Right atrium auricular region (tissue), 2 donors: ENCODE measurements at regions not wholly inside any gene's neighbourhood (a gene's known extent, or its start where the extent isn't known, plus 50 kb on each side); places are given as distances from the start of the nearest gene placed in this dataset.
A peak's percentile ranks its signal among the peaks of the same experiment; 100 is the strongest.

Experiments
- DNase-seq: peaks from one replicate; pipeline ENCODE4 v3.0.0-alpha.2; 2019; ENCODE audit warnings: low spot score
- H3K27ac ChIP-seq, 2 donors: fragments of 200-600 bp; sonication (generic); 1 replicate in 1 of 2; 2 replicates in 1 of 2; pipeline ENCODE4 v1.5.1; 2016 to 2019
- H3K27me3 ChIP-seq, 2 donors: fragments of 200-600 bp; sonication (generic); one replicate each; pipeline versions ENCODE4 v1.5.1 to v1.6.0; 2017 to 2019
- H3K36me3 ChIP-seq: fragments of 200-600 bp; sonication (generic); one replicate; pipeline ENCODE4 v1.5.1; 2016
- H3K4me1 ChIP-seq, 2 donors: fragments of 200-600 bp; sonication (generic); one replicate each; pipeline versions ENCODE4 v1.5.1 to v1.6.0; 2017 to 2019
- H3K4me3 ChIP-seq, 2 donors: fragments of 200-600 bp; sonication (generic); 1 replicate in 1 of 2; 2 replicates in 1 of 2; pipeline ENCODE4 v1.5.1; 2017 to 2019; ENCODE audit warnings: mild to moderate bottlenecking in 1 of 2, moderate library complexity in 1 of 2
- H3K9me3 ChIP-seq, 2 donors: fragments of 200-600 bp; sonication (generic); one replicate each; pipeline ENCODE4 v1.5.1; 2019
- CTCF ChIP-seq, 2 donors: fragments of 200-600 bp; sonication (generic); IDR thresholded peaks; one replicate each; pipeline ENCODE4 v1.5.1; 2019; ENCODE audit warnings: antibody characterized with exemption in 2 of 2

- Histone ChIP-seq H3K27me3 (no peaks in the 10 kb centered on the region), H3K4me3 (no peak overlapping the region), H3K36me3 (no peaks in the 10 kb centered on the region), H3K27ac (no peak overlapping the region), H3K4me1 (no peaks in the 10 kb centered on the region), H3K9me3 (no peaks in the 10 kb centered on the region)
- no peak for TF ChIP-seq CTCF (IDR thresholded peaks at IDR 0.05)
- no peak for DNase-seq
Measured at GRCh38 chr2:103367877-103368276, 606.0 kb downstream of the TMEM182 start.

- no peaks in the 10 kb centered on the region for H3K27me3 ChIP-seq
- TF ChIP-seq CTCF (IDR thresholded peaks at IDR 0.05): no peak
- H3K9me3 ChIP-seq: peaks cover 0 to 3% of the 10 kb centered on the region in 2 donors
- H3K36me3 ChIP-seq: no peaks in the 10 kb centered on the region
- H3K27ac ChIP-seq: no peak overlapping the region
- H3K4me1 ChIP-seq: no peaks in the 10 kb centered on the region
- DNase-seq: no peak
- H3K4me3 ChIP-seq: no peak overlapping the region
Measured at GRCh38 chr2:103383541-103383940, 621.7 kb downstream of the TMEM182 start.

- no peaks in the 10 kb centered on the region for H3K9me3 ChIP-seq
- H3K4me3 ChIP-seq: no peak overlapping the region
- no peak for DNase-seq
- H3K27me3 ChIP-seq: no peaks in the 10 kb centered on the region
- H3K27ac ChIP-seq: no peak overlapping the region
- no peaks in the 10 kb centered on the region for H3K36me3 ChIP-seq
- no peaks in the 10 kb centered on the region for H3K4me1 ChIP-seq
- TF ChIP-seq CTCF (IDR thresholded peaks at IDR 0.05): no peak
Measured at GRCh38 chr2:103386872-103387271, 625.0 kb downstream of the TMEM182 start.

- Histone ChIP-seq H3K27ac (no peak overlapping the region), H3K9me3 (no peaks in the 10 kb centered on the region), H3K4me1 (no peaks in the 10 kb centered on the region), H3K27me3 (no peaks in the 10 kb centered on the region), H3K4me3 (no peak overlapping the region), H3K36me3 (no peaks in the 10 kb centered on the region)
- TF ChIP-seq CTCF (IDR thresholded peaks at IDR 0.05): no peak
- DNase-seq: no peak
Measured at GRCh38 chr2:103387888-103388287, 626.1 kb downstream of the TMEM182 start.

GRCh38 chr2:103396152-103396551 is 634.3 kb downstream of the TMEM182 start:
- no peaks in the 10 kb centered on the region for H3K36me3 ChIP-seq
- no peaks in the 10 kb centered on the region for H3K9me3 ChIP-seq
- DNase-seq: no peak
- H3K27me3 ChIP-seq: no peaks in the 10 kb centered on the region
- TF ChIP-seq CTCF (IDR thresholded peaks at IDR 0.05): no peak
- H3K4me3 ChIP-seq: no peak overlapping the region
- no peak overlapping the region for H3K27ac ChIP-seq
- H3K4me1 ChIP-seq: no peaks in the 10 kb centered on the region

- H3K4me1 ChIP-seq: no peaks in the 10 kb centered on the region
Measured at GRCh38 chr2:103401621-103402020, 639.8 kb downstream of the TMEM182 start.

More at GRCh38 chr2:103401621-103402020, 639.8 kb downstream of the TMEM182 start:
- no peaks in the 10 kb centered on the region for H3K27me3 ChIP-seq
- H3K9me3 ChIP-seq: no peaks in the 10 kb centered on the region
- no peak for TF ChIP-seq CTCF (IDR thresholded peaks at IDR 0.05)
- H3K4me3 ChIP-seq: no peak overlapping the region
- no peak overlapping the region for H3K27ac ChIP-seq
- DNase-seq: peak; percentile 59
- no peaks in the 10 kb centered on the region for H3K36me3 ChIP-seq
